HuH-7 (cell line): ENCODE measurements at regions not wholly inside any gene's neighbourhood (a gene's known extent, or its start where the extent isn't known, plus 50 kb on each side); places are given as distances from the start of the nearest gene placed in this dataset.

Experiments
- DNase-seq: peaks from one replicate; pipeline ENCODE4 v3.0.0; 2011; ENCODE audit warnings: low spot score

- no peak for DNase-seq
Measured at GRCh38 chr10:60664859-60665258, 113.4 kb upstream of the CDK1 start.

GRCh38 chr10:60663850-60664249 is 114.4 kb upstream of the CDK1 start:
- no peak for DNase-seq

- no peak for DNase-seq
Measured at GRCh38 chr10:60662917-60663614, 115.2 kb upstream of the CDK1 start.

GRCh38 chr10:60661637-60662036 is 116.6 kb upstream of the CDK1 start:
- no peak for DNase-seq

DNA sequence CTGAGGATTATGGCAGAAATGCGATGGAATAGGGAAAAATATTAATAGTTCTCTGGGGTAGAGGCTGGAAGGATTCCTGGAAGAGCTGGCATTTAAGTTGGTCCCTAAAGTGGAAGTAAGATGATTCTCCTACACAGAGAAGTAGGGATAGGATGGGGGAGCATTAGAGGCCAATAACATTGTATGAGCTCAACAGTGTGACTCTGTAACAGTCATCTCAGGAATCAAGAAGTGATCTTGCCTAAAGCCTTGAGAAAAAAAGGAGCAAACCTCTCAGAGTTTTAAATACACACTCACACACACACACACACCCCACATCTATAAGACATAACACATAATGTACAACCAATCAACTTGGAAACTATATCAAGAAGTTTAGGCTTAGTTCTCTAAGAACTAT is 117.7 kb upstream of the CDK1 start:
- DNase-seq: no peak

DNA sequence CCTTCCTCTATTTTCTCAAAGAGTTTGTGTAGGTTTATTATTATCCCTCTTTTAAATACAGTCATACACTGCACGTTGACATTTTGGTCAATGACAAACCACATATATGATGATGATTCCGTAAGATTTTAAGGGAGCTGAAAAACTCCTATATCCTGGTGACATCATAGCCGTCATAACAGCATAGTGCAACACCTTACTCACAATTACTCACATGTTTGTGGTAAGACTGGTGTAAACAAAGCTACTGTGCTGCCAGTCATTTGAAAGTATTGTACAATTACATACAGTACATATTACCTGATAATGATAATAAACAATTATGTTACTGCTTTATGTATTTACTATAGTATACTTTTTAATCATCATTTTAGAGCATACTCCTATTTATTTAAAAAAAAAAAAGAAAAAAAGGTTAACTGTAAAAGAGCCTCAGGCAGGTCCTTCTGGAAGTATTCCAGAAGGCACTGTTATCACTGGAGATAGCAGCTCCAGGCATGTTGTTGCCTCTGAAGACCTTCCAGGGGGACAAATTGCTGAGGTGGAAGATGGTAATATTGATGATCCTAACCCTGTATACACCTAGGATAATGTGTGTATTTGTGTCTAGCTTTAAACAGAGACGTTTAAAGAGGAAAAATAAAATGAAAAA is 123.3 kb upstream of the CDK1 start:
- DNase-seq: no peak

DNA sequence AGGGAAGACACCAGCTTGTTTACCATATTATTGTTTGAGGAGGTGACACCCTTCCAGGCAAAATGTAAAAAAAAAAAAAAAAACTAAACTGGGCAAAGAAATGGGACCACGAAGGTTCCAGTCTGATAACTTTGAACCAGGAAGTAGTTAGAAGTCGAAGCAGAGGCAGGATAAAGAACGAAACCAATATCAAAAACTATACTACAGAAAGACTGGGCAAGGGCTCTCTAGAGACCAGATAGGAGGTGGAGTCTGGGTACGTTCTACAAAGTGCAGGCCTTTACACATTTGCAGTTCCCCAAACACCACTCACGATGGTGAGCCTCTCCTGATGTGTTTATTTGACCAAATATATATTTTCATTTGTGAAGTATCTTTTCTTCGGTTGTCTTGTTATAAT is 125.7 kb upstream of the CDK1 start:
- no peak for DNase-seq

- DNase-seq: no peak
Measured at GRCh38 chr10:60650378-60650800, 127.9 kb upstream of the CDK1 start.

DNA sequence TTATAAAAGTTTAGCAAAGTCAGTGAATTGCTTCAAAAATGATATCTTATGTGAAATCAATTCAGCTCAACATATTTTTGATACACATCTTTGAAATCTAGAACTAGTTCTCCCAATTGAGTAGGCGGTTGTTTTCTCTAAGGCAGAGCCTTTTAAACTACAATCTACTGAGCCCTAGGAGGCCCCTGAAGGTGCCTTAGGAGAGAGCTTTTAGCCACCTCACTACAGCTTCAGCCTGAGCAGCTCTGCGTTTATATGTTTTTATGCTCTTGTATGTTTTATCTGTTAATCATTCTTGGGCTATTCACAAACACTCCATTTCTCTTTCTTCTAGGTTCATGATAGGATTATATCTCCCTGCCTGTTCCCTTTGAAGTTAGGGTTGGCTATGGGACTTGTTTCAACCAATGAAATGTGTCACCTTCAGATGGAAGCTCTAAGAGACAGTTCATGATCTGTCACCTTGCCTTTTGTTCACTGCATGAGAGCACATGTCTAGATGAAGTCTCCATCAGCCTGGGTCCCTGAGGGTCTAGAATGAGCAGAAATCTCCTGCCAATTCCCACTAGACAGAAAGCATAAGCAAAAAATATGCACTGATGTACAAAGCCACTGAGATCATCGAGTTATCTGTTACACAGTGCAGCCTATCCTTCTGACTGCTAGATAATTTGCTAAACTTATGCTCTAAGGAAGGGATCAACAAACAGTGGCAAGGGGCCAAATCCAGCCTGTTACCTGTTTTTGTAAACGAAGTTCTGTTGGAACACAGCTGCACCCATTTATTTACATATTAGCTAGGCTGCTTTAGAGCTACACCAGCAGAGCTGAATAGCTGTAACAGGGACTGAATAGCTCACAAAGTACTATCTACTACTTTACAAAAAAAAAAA is 128.5 kb upstream of the CDK1 start:
- no peak for DNase-seq

GRCh38 chr10:60648761-60649160 is 129.5 kb upstream of the CDK1 start:
- no peak for DNase-seq

GRCh38 chr10:60646966-60647796 is 131.1 kb upstream of the CDK1 start:
- no peak for DNase-seq

GRCh38 chr10:60645980-60646379 is 132.3 kb upstream of the CDK1 start:
- DNase-seq: no peak

DNA sequence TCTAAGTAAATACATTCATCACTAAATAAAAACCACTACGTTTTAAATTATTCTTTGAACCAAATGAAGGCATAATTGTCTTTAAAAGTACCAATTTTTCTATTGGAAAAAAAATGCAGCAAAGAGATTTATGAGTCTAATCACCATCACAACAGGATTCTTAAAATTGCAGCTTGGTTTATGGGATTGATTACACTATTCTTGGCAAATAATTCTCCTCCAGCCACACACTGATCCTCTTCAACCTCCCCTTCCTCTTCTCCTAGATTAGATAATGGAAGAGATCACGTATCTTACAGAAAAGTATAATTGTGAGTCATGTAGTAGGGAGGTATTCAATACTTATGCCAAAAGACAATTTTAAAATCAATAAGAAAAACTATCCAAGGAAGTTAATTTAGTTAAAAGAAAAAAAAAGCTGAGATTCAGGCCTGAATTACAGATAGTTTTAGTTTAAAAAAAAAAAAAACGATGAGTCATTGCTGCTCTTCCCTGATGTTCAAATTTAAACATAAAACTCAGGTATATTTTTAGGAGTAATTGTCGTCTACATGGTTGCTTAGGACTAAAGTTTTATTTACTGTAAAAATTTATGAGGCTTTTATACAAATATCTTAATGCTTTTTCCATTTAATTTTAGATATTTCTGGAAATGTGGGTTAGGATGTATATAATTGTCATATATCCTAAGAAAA is 133.7 kb upstream of the CDK1 start:
- no peak for DNase-seq

DNA sequence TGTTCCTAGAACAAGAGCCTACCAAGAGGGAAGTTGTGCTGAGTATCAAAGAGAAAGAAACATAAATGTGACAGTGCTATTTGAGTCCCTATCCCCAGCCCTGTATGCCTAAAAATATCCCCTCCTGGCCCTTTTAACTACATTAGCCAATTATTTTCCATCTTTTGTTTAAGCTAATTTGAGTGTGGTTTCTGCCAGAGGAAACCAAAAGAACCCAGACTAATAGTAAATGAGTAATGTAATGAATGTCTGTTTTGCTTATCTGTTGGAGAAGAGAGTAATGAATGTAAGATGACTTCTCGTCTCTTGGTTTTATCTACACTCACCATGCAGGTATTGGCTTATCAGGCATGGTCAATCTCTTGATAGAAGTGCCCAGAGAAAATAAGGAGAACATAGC is 134.4 kb upstream of the CDK1 start:
- no peak for DNase-seq

DNA sequence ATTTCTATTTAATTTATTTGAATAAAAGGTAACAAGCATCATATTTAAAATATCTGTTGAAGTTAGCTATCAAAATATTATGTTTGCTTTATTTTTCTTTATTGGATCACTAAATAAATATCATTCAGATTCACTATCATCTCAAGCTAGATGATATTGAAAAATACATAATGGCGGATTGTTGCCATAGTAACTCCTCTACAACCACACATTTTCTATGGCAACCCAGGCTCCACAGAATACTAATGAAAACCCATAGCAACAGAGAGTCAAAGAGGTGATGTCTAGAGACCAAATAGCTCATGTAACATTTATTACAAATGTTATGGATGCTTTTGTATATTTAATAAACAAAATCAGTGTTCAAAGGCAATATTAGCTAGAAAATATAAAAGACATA is 148.9 kb upstream of the CDK1 start:
- DNase-seq: no peak

DNA sequence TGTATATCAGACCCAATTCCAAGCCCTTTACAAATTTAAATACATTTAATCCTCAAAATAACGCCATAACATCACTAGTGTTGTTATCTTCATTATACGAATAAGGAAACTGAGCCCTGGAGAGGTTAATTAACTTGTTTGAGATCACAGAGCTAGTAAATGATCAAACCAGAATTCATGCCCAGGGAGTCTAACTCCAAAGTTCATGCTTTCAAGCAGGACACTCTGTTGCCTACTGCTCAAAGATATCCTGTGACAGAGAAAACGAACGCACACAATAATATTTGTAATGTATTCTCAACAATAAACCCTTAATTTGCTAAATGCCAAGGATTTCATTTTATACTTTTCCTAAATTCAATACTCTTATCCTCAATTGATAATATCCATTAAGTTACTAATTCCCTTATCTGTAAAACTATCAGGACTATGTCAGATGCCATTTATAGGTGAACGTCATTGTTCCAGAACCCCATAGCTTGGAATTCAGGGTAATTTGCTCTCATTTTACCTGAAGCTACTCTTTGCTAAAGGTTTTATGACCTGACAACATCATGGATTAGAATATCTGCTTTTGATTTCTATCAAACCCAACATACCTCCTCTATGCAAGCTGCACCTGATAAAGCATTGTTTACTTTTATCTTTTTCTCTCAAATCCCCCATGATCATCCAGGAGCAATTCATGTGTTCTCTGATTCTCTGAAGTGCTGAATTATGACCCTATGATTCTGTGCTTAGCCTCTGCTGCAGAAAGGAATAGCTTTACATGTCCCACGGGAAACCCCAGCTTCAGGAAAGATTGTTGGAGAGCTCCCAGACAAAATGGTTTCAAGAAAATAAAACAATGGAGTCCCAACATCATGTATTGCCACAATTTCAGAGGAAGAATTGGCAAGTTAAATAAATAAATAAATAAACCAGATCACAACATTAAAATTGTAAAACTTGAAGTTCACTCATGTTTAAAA is 150.2 kb upstream of the CDK1 start:
- no peak for DNase-seq

DNA sequence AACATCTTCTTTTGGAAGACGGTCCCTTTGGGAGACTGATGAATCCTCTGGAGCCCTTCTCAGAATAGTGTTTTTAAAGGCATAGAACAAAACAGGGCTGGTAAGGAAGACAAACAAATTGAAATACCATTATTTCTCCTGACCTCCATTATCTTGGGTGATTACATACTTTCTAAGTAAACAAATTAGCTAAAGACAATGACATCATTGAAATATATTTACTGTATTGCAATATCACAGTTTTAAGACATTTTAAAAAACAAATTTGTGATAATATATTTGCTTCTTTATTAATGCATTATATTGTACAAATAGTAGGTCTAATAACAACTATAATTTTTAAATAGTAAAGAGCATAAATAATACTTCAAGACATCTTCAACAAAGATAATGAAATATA is 152.2 kb upstream of the CDK1 start:
- DNase-seq: no peak

DNA sequence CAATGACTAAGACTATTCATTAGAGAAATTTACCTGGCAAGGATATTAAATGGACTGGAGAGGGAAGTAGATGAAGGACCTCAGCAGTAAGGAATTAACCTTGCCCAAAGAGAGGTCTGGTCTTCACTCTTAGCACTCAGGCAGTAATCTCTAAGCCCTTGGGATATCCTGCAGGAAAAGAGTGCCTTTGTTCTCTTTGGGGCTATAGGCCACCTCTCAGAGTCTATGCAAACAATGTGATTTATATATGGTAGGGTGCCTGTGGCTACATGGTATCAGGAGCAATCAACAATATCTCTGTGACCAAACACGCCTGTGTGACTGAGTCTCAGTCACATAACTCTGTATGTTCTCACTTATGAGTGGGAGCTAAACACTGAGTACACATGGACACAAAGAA is 154.7 kb upstream of the CDK1 start:
- no peak for DNase-seq

DNA sequence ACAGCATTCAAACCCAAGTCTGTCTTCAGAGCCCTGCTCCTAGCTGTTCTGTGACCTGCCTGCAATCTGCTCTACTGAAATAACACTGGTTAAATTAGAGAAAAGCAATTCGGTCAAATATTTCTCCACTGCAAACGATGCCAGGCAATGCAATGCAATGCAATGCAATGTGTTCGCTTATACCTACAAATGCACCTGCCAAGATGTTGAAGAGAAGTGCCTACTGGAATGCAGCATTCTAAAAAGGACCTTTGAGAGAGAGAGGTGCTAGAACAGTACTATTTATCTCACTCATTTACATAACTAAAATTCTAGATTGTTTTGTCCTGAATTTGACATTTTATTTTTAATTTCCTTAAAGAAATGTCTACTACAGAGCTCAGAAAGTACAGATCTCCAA is 157.3 kb upstream of the CDK1 start:
- DNase-seq: no peak

DNA sequence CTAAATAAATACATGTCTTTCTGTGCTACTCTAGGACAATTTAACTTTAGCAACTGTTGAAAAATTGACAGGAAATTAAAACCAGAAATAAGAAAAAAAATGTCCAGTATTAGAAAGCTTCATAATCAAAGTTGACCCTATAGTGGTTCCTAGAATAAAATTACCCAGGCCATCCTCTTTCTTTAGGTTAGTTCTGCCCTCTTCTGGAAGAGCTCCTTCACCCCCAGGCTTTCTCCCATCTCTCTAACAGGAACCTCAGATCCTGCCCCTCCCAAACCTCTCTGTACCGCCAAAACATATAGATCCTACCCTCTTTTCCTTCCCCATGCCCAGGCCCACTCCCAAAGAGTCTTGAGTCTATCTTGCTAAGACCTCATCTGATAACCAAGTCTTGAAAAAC is 159.4 kb upstream of the CDK1 start:
- DNase-seq: no peak
